GM12878 (cell line): ENCODE measurements at regions not wholly inside any gene's neighbourhood (a gene's known extent, or its start where the extent isn't known, plus 50 kb on each side); places are given as distances from the start of the nearest gene placed in this dataset.
A peak's percentile ranks its signal among the peaks of the same experiment; 100 is the strongest.

Experiments used
- ATAC-seq: fragments of 200-7000 bp; cut with Tn5 transposase; 3 replicates; pipeline ENCODE4 v1.9.1; 2020; ENCODE audit warnings: mild to moderate bottlenecking, moderate library complexity
- BruUV-seq: library from RNA; stranded (reverse); fragments of 400-500 nt; replicated peaks from 2 replicates; lab custom pipeline; 2021; lab: Mats Ljungman, UMichigan
- CTCF ChIA-PET: fragments of 300-600 bp; sonication (Branson Sonifier 250); formaldehyde crosslinking; extraction: SDS; loops from one replicate; lab custom pipeline; 2021; ENCODE audit warnings: inconsistent platforms; lab: Yijun Ruan, JAX
- POLR2A ChIA-PET: fragments of 350-600 bp; formaldehyde crosslinking; extraction: SDS; loops from one replicate; lab custom pipeline; 2021; ENCODE audit warnings: inconsistent platforms; lab: Charles Lee
- RAD21 ChIA-PET: fragments of 300-600 bp; sonication (Branson Sonifier 250); formaldehyde crosslinking; loops from one replicate; lab custom pipeline; 2023; ENCODE audit warnings: antibody characterized with exemption; ENCODE audit not compliant: unreplicated experiment; lab: Charles Lee
- SMC1A ChIA-PET: fragments of 300-600 bp; sonication (Branson Sonifier 250); formaldehyde crosslinking; loops from one replicate; lab custom pipeline; 2023; ENCODE audit not compliant: unreplicated experiment, uncharacterized antibody; lab: Charles Lee
- DNase-seq: peaks from one replicate; pipeline ENCODE4 v3.0.0-alpha.2; 2011; ENCODE audit warnings: low read depth, low spot score
- FAIRE-seq: peaks from 3 replicates; lab custom pipeline; 2011; peaks lifted over from hg19 to GRCh38; lab: Jason Lieb, UNC
- H2AFZ ChIP-seq: 2 replicates; pipeline ENCODE4 v1.6.0; 2011; ENCODE audit warnings: low read depth, low read length, control low read depth; ENCODE audit not compliant: control insufficient read depth
- H3K27ac ChIP-seq: 2 replicates; pipeline ENCODE4 v1.5.1; 2011; ENCODE audit warnings: control low read depth; ENCODE audit not compliant: control insufficient read depth, insufficient read depth
- H3K27me3 ChIP-seq, 2 experiments: replicated peaks in 1 of 2; 2 replicates each; pipeline versions ENCODE4 v1.6.0 to v1.6.1; 2011; ENCODE audit warnings: low read length in 1 of 2; ENCODE audit not compliant: control insufficient read depth in 2 of 2, insufficient read depth in 2 of 2
- H3K36me3 ChIP-seq, 2 experiments: 2 replicates each; pipeline ENCODE4 v1.5.1; 2011; ENCODE audit warnings: low read length in 1 of 2; ENCODE audit not compliant: control insufficient read depth in 2 of 2, insufficient read depth in 2 of 2
- H3K4me1 ChIP-seq: 2 replicates; pipeline ENCODE4 v1.6.1; 2011; ENCODE audit warnings: mild to moderate bottlenecking, low read length, moderate library complexity, mixed read lengths; ENCODE audit not compliant: control insufficient read depth, insufficient read depth
- H3K4me2 ChIP-seq: 2 replicates; pipeline ENCODE4 v1.6.0; 2011; ENCODE audit warnings: control low read depth; ENCODE audit not compliant: control insufficient read depth, insufficient read depth
- H3K4me3 ChIP-seq: fragments of 200-600 bp; sonication (generic); 2 replicates; pipeline ENCODE4 v1.5.1; 2016
- H3K79me2 ChIP-seq: 2 replicates; pipeline ENCODE4 v1.6.0; 2011; ENCODE audit warnings: low read length; ENCODE audit not compliant: control insufficient read depth, insufficient read depth
- H3K9ac ChIP-seq: 2 replicates; pipeline ENCODE4 v1.8.0; 2011; ENCODE audit warnings: low read length, control low read depth, mixed read lengths; ENCODE audit not compliant: control insufficient read depth, insufficient read depth
- H3K9me3 ChIP-seq: replicated peaks from 3 replicates; pipeline ENCODE4 v1.5.1; 2011; ENCODE audit warnings: mild to moderate bottlenecking, low read length; ENCODE audit not compliant: control insufficient read depth, insufficient read depth
- H4K20me1 ChIP-seq: 2 replicates; pipeline ENCODE4 v1.6.0; 2011; ENCODE audit not compliant: control insufficient read depth, insufficient read depth
- POLR2A ChIP-seq: IDR thresholded peaks from 2 replicates; pipeline ENCODE4 v1.6.1; 2011; ENCODE audit warnings: low read depth, mild to moderate bottlenecking, low read length
- RELA ChIP-seq: fragments of 450-650 bp; IDR thresholded peaks from 2 replicates; pipeline ENCODE4 v1.8.0; 2014; ENCODE audit warnings: borderline replicate concordance; ENCODE audit not compliant: partially characterized antibody
- SPI1 ChIP-seq: IDR thresholded peaks from 2 replicates; pipeline ENCODE4 v1.6.1; 2011; ENCODE audit warnings: low read depth, mild to moderate bottlenecking, low read length, moderate library complexity, borderline replicate concordance; ENCODE audit not compliant: insufficient read depth
- WGBS: methylation state at CpG from one replicate; pipeline ENCODE4 v1.1.6; 2016; ENCODE audit warnings: low lambda C conversion rate; ENCODE audit not compliant: insufficient replicate concordance, insufficient coverage; ENCODE audit errors: missing lambda C conversion rate; 5-methylcytosine and 5-hydroxymethylcytosine counted together
- in situ Hi-C: fragments of 300-500 bp; cut with MboI; formaldehyde crosslinking; loops from 9 replicates; pipeline ENCODE4 v1.14.3; 2018; ENCODE audit warnings: mixed read lengths
- intact Hi-C: fragments of 100-400 bp; cut with micrococcal nuclease; formaldehyde crosslinking; loops from one replicate; pipeline ENCODE4 v1.14.2; 2022; ENCODE audit not compliant: unreplicated experiment
- TF ChIP-seq, protein P1 (sequence below): fragments of 450-650 bp; formaldehyde crosslinking; IDR thresholded peaks from 2 replicates; pipeline ENCODE4 v1.4.0; 2022; ENCODE audit warnings: mild to moderate bottlenecking, moderate library complexity

DNA sequence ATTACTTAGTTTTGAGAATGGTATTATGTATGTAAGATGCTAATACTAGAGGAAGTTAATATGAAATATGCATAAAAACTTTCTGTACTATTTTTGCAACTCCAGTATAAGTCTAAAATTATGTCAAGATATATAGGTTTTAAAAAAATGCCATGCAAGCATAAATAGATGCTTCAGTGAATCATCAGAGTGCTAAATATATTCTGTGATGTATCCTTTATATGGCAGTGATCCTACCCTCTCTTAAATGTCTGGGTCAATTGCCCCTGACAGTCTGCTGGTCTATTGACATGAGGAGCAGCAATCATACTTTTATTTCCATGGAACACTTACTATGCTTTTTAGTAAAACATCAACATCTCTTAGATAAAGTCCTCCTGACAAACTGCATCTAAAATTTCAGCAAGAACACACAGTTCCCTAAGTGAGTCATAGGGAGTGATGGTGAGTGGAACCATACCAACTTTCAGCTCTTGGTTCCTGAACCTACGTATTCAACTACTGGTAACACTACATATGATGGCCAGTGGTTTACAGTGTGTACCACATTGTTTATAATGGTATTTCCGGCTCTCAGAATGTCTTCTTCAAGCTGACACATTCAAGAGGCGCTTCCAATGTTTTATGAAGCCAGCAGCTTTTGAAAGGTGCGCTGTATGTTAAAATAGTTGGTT lies 928.7 kb upstream of the GJE1 start:
- H3K79me2 ChIP-seq, result no peaks in the 10 kb centered on the region
- in situ Hi-C loops (no loop called here), intact Hi-C loops (no loop called here)
- H4K20me1 ChIP-seq, result no peaks in the 10 kb centered on the region
- H3K9ac ChIP-seq, result no peak overlapping the region
- no peak for DNase-seq
- POLR2A ChIA-PET, result no interaction called here
- H3K36me3 ChIP-seq, result no peaks in the 10 kb centered on the region
- no peak overlapping the region for H2AFZ ChIP-seq
- no peaks in the 10 kb centered on the region for H3K27me3 ChIP-seq
- BruUV-seq, result no TSS peak
- H3K4me2 ChIP-seq, result no peak overlapping the region
- no peaks in the 10 kb centered on the region for H3K9me3 ChIP-seq
- FAIRE-seq, result no peak
- 12% methylated on average over 4 of the region's 4 CpGs for WGBS
- H3K4me1 ChIP-seq, result no peaks in the 10 kb centered on the region
- H3K4me3 ChIP-seq, result no peak overlapping the region
- RAD21 ChIA-PET, result no interaction called here
- SMC1A ChIA-PET, result no interaction called here
- peak; percentile 72 for ATAC-seq
- no peak overlapping the region for H3K27ac ChIP-seq
- CTCF ChIA-PET, result no interaction called here
- TF ChIP-seq POLR2A (no peak), SPI1 (no peak), RELA (no peak)
- TF ChIP-seq, protein P1, sequence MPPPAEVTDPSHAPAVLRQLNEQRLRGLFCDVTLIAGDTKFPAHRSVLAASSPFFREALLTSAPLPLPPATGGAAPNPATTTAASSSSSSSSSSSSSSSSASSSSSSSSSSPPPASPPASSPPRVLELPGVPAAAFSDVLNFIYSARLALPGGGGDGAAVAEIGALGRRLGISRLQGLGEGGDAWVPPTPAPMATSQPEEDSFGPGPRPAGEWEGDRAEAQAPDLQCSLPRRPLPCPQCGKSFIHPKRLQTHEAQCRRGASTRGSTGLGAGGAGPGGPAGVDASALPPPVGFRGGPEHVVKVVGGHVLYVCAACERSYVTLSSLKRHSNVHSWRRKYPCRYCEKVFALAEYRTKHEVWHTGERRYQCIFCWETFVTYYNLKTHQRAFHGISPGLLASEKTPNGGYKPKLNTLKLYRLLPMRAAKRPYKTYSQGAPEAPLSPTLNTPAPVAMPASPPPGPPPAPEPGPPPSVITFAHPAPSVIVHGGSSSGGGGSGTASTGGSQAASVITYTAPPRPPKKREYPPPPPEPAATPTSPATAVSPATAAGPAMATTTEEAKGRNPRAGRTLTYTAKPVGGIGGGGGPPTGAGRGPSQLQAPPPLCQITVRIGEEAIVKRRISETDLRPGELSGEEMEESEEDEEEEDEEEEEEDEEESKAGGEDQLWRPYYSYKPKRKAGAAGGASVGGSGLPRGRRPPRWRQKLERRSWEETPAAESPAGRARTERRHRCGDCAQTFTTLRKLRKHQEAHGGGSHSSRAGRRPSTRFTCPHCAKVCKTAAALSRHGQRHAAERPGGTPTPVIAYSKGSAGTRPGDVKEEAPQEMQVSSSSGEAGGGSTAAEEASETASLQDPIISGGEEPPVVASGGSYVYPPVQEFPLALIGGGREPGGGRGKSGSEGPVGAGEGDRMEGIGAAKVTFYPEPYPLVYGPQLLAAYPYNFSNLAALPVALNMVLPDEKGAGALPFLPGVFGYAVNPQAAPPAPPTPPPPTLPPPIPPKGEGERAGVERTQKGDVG (CRISPR knock-in tag), result no peak
- TF ChIP-seq, all 136 proteins: peak for 0
